OCI-LY7 (cell line): ENCODE measurements at regions not wholly inside any gene's neighbourhood (a gene's known extent, or its start where the extent isn't known, plus 50 kb on each side); places are given as distances from the start of the nearest gene placed in this dataset.

ENCODE experiments used
- BruUV-seq: library from RNA; stranded (reverse); fragments of 400-500 nt; replicated peaks from 2 replicates; lab custom pipeline; 2021; lab: Mats Ljungman, UMichigan
- CTCF ChIA-PET: fragments of 300-600 bp; sonication (Branson Sonifier 250); formaldehyde crosslinking; loops from one replicate; lab custom pipeline; 2022; ENCODE audit warnings: antibody characterized with exemption; ENCODE audit not compliant: unreplicated experiment; lab: Charles Lee
- POLR2A ChIA-PET: fragments of 300-600 bp; sonication (Branson Sonifier 250); formaldehyde crosslinking; loops from one replicate; lab custom pipeline; 2022; ENCODE audit warnings: antibody characterized with exemption; lab: Charles Lee
- DNase-seq: peaks from one replicate; pipeline ENCODE4 v3.0.0-alpha.2; 2015; ENCODE audit warnings: low spot score
- H2AFZ ChIP-seq: fragments of 200-600 bp; sonication (generic), shearing (Covaris generic); 2 replicates; pipeline ENCODE4 v1.6.1; 2014; ENCODE audit warnings: mild to moderate bottlenecking, antibody characterized with exemption, low read length, moderate library complexity
- H3K27ac ChIP-seq: fragments of 200-600 bp; sonication (generic); 2 replicates; pipeline ENCODE4 v1.5.1; 2014; ENCODE audit warnings: mixed run types, low read depth, mild to moderate bottlenecking, moderate library complexity, low read length, inconsistent platforms; ENCODE audit not compliant: poor library complexity, severe bottlenecking
- H3K36me3 ChIP-seq: fragments of 200-600 bp; sonication (generic); 2 replicates; pipeline ENCODE4 v1.6.1; 2014; ENCODE audit warnings: mild to moderate bottlenecking, antibody characterized with exemption, low read length, moderate library complexity, mixed read lengths; ENCODE audit not compliant: insufficient read depth
- H3K4me1 ChIP-seq: fragments of 200-600 bp; sonication (generic); 2 replicates; pipeline ENCODE4 v1.5.1; 2014; ENCODE audit warnings: mild to moderate bottlenecking, low read length; ENCODE audit not compliant: insufficient read depth, poor library complexity, severe bottlenecking
- H3K4me2 ChIP-seq: fragments of 200-600 bp; sonication (generic); 2 replicates; pipeline ENCODE4 v1.6.1; 2014; ENCODE audit warnings: mild to moderate bottlenecking, low read length
- H3K4me3 ChIP-seq: fragments of 200-600 bp; sonication (generic); 2 replicates; pipeline ENCODE4 v1.5.1; 2014; ENCODE audit warnings: mild to moderate bottlenecking, low read depth, low read length; ENCODE audit not compliant: poor library complexity, severe bottlenecking
- H3K79me2 ChIP-seq: fragments of 200-600 bp; sonication (generic); 2 replicates; pipeline ENCODE4 v1.6.1; 2016; ENCODE audit warnings: low read depth, mild to moderate bottlenecking, low read length, moderate library complexity, mixed read lengths; ENCODE audit not compliant: insufficient read depth
- H3K9me2 ChIP-seq: fragments of 200-600 bp; sonication (generic); 2 replicates; pipeline ENCODE4 v1.6.1; 2016; ENCODE audit warnings: mild to moderate bottlenecking, low read length, mixed read lengths; ENCODE audit not compliant: insufficient read depth
- H3K9me3 ChIP-seq: fragments of 200-600 bp; sonication (generic); 2 replicates; pipeline ENCODE4 v1.6.1; 2014; ENCODE audit warnings: mild to moderate bottlenecking, mixed run types, low read length, mixed read lengths
- H4K20me1 ChIP-seq: fragments of 200-600 bp; sonication (generic); 2 replicates; pipeline ENCODE4 v1.6.1; 2014; ENCODE audit warnings: mild to moderate bottlenecking, antibody characterized with exemption, low read length, moderate library complexity, mixed read lengths; ENCODE audit not compliant: insufficient read depth
- CTCF ChIP-seq: fragments of 200-600 bp; sonication (generic); conservative IDR thresholded peaks from 2 replicates; pipeline ENCODE4 v1.5.1; 2014; ENCODE audit warnings: mild to moderate bottlenecking, antibody characterized with exemption, low read length, moderate library complexity, mixed read lengths
- EZH2phosphoT487 ChIP-seq: fragments of 200-600 bp; sonication (generic); IDR thresholded peaks from 2 replicates; pipeline ENCODE4 v1.6.1; 2018; ENCODE audit warnings: low read depth, borderline replicate concordance, mild to moderate bottlenecking, mixed run types, antibody characterized with exemption, low read length, moderate library complexity, mixed read lengths
- intact Hi-C: fragments of 100-400 bp; cut with micrococcal nuclease; formaldehyde crosslinking; loops from one replicate; pipeline ENCODE4 v1.10.0; 2022; ENCODE audit not compliant: unreplicated experiment

DNA sequence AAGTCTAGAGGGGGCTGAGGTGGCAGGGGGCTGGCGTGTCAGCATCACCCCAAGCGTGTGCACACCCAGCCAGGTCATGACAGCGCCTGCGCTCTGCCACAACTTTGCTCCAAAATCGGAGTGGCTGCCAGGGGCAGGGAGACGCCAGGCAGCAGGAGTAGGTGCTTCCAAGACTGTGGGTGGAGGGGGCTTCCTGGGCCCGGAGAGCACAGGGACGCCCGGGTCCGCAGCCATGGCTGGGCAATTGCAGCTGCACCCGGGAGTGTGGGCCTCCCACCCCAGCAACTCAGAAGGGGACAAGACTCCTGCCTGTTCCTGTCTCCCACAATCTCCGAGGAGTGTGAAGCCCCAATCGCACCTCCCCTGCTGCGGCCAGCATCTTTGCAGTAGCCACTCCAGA, 53.1 kb upstream of the CYYR1 start:
- Histone ChIP-seq H3K79me2 (no peaks in the 10 kb centered on the region), H3K27ac (no peak overlapping the region), H3K4me3 (no peak overlapping the region), H3K4me2 (no peak overlapping the region), H3K9me3 (no peaks in the 10 kb centered on the region), H3K36me3 (no peaks in the 10 kb centered on the region), H3K4me1 (no peaks in the 10 kb centered on the region), H3K9me2 (no peaks in the 10 kb centered on the region), H4K20me1 (no peaks in the 10 kb centered on the region), H2AFZ (no peak overlapping the region)
- ChIA-PET POLR2A (no interaction called here), CTCF (no interaction called here)
- BruUV-seq: no TSS peak
- no peak for DNase-seq
- TF ChIP-seq CTCF: no peak
- TF ChIP-seq EZH2phosphoT487: no peak
- intact Hi-C loops: no loop called here

DNA sequence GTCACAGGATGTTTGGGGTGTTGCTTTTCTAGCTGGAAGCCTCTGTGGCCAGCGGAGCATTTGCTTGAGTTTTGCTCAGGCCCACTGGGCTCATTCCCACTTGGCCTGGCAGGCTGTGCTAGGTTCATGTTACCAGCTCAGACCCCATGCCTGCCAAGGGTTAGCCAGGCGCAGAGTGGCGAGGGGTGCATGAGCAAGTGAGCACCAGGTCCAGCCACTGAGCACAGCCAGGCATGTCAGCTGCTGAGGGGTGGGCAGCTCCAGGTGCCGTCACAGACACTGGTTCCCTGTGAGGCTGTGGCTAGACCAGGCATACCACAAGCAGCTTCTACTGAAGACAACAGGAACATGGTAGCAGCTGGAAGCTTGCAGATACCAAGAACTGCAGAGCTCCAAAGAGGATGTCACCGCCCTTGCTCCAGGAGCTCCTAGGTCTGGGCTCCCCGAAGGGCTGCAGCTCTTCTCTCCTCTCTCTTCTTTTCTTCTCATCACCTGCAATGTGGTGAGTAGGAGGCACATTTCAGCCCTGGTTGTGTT, 52.0 kb upstream of the CYYR1 start:
- POLR2A ChIA-PET: no interaction called here
- intact Hi-C loops: no loop called here

More for the DNA sequence above, 52.0 kb upstream of the CYYR1 start:
- no peaks in the 10 kb centered on the region for H3K79me2 ChIP-seq
- H4K20me1 ChIP-seq: no peaks in the 10 kb centered on the region
- no peak overlapping the region for H3K4me2 ChIP-seq
- no peaks in the 10 kb centered on the region for H3K9me2 ChIP-seq
- H3K27ac ChIP-seq: no peak overlapping the region
- TF ChIP-seq CTCF (no peak), EZH2phosphoT487 (no peak)
- H3K4me1 ChIP-seq: no peaks in the 10 kb centered on the region
- DNase-seq: no peak
- H3K36me3 ChIP-seq: no peaks in the 10 kb centered on the region
- no peak overlapping the region for H2AFZ ChIP-seq
- BruUV-seq: no TSS peak
- no peaks in the 10 kb centered on the region for H3K9me3 ChIP-seq
- no peak overlapping the region for H3K4me3 ChIP-seq
- CTCF ChIA-PET: no interaction called here
